HG03354 (cell line): ENCODE measurements at regions not wholly inside any gene's neighbourhood (a gene's known extent, or its start where the extent isn't known, plus 50 kb on each side); places are given as distances from the start of the nearest gene placed in this dataset.

Experiments
- ATAC-seq: cut with Tn5 transposase; IDR thresholded peaks from one replicate; pipeline ENCODE4 v1.9.1; 2021; ENCODE audit warnings: mild to moderate bottlenecking; ENCODE audit not compliant: unreplicated experiment, poor library complexity, severe bottlenecking

DNA sequence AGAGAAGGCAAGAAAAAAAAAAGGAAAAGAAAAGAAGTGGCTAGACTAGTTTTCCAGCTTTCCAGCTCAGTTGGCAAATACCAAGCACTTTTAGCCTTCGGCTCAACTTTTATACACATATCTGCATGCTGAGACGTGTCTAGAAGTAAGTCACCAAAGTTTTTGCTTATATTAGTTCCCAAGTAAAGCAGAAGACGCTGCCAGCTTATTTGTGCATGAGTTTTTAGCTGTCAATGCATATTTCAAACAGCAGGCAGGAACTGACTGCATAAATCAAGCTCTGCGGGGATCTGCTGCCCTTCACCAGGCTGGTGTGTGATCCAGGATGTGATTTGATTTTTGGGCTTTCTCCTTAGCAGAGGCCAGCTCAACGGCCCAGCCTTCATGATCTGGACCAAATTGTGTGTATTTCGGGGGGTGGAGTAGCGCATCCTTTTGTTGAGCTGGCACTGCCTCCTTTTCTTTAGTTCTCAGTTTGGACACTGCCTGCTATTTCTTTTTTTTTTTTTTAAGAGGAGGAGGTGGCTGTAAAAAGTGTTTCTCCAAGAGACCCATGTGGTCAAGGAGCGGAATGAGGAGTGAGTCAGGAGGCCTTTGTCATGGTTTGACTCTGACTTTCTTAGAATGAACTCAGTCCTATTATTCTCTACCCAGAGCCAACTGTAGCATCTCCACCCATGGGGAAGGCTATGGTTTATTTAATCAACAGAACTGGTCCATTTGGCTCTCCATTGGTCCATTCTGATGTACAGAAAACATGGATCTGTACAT is 162.6 kb upstream of the XYLT1 start:
- no peak for ATAC-seq

- ATAC-seq = no peak
Measured at GRCh38 chr16:17632667-17633066, 161.9 kb upstream of the XYLT1 start.

GRCh38 chr16:17629936-17630335 is 159.2 kb upstream of the XYLT1 start:
- ATAC-seq = no peak

GRCh38 chr16:17628983-17629382 is 158.2 kb upstream of the XYLT1 start:
- ATAC-seq = no peak

GRCh38 chr16:17622366-17622765 is 151.6 kb upstream of the XYLT1 start:
- ATAC-seq = no peak

DNA sequence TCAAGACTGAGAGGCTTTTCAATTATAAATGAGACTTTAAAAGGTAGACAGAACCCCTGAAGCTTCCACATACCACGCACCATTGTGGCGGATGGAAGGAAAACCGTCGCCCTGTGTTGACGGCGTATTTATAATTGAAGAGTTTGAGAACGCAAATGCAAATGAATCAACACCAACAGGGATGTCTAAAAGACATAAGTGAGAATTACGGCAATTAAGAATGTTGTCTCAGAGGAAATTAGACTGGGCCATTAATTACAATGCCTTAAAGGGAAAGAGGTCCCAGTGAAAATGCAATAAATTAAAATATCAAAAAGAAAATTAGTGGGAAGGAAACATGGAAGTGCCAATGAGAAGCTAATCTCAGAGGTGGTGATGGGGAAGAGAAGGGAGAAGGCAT is 148.5 kb upstream of the XYLT1 start:
- no peak for ATAC-seq

DNA sequence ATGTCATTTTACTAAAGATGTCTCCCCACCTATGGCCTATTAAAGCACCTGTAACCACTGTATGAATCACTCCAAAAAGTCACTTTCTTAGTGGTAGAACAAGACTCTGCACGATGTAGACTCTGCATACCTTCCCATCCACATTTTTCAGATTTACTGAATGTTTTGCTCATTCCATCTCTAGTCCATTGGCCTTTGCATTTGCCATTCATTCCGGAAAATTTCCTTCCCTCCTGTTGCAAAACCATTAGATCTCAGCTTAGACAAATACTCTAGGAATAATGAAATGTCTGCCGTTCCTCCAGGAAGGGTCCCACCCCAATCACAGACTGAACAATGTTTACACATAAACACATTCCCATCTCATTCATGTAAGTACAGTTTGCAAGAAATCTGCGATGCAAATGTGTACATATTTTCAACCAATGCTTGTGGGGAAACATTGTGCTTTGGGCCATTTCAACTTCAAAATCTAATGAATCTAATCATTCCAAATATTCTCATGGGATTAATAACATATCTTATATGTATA is 146.3 kb upstream of the XYLT1 start:
- no peak for ATAC-seq

- ATAC-seq = no peak
Measured at GRCh38 chr16:17612336-17612735, 141.6 kb upstream of the XYLT1 start.

GRCh38 chr16:17607609-17608008 is 136.8 kb upstream of the XYLT1 start:
- ATAC-seq = no peak

- ATAC-seq = no peak
Measured at GRCh38 chr16:17607075-17607509, 136.3 kb upstream of the XYLT1 start.

DNA sequence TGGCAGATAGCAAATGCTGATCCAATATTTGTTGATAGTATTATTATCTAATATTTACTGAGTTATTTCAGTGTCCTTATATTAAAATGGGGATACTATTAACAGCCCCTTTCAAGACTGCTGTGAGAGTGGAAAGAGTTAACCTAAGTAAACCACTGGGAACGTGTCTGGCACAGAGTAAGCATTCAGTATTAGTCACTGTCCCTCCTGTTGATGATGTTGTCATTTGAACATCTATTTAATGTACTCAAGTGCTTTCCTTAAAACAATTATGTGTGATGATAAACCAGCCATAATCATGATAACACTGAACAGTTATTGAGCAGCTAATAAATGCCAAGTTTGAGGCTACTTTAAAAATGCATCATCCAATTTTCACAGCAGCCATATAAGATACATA is 135.7 kb upstream of the XYLT1 start:
- ATAC-seq = no peak

- ATAC-seq = no peak
Measured at GRCh38 chr16:17605784-17606183, 135.0 kb upstream of the XYLT1 start.

- ATAC-seq = no peak
Measured at GRCh38 chr16:17603626-17604025, 132.9 kb upstream of the XYLT1 start.

DNA sequence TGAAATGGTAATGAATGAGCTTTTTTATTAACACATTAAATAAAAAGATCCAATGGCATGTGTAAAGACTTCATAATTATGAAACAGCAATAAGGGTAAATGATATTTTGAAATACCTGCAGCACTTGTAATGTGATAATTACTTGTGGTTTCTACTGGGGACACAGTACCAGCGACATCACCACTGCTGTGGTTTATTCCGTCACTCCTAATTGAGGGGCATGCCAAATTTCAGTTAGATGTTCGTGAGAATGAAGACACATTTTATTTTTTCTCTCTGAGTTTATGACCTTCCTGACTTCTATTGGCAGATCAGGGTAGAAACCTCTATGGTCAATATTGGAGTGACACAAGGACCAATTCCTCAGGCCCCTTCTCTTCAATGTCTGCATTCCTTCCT is 131.9 kb upstream of the XYLT1 start:
- ATAC-seq = no peak

DNA sequence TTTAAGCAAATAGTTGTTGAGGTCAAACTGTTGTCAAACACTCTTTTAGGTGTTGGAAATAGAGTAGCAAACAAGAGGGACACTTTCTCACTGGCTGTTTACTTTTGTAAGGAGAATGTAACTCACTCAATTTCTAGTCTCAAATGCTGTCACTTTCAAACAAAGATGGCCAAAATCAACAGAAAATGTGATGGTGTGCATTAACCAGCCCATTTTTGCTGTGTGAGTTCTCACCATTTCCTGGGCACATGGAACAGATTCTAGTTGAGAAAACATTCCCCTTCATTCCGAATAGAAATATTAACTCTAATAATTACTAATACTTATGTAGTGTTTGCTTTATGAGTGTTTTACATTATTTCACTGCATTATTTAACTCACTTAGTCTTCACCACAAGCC is 128.2 kb upstream of the XYLT1 start:
- no peak for ATAC-seq

GRCh38 chr16:17591655-17592405 is 121.1 kb upstream of the XYLT1 start:
- ATAC-seq = no peak

DNA sequence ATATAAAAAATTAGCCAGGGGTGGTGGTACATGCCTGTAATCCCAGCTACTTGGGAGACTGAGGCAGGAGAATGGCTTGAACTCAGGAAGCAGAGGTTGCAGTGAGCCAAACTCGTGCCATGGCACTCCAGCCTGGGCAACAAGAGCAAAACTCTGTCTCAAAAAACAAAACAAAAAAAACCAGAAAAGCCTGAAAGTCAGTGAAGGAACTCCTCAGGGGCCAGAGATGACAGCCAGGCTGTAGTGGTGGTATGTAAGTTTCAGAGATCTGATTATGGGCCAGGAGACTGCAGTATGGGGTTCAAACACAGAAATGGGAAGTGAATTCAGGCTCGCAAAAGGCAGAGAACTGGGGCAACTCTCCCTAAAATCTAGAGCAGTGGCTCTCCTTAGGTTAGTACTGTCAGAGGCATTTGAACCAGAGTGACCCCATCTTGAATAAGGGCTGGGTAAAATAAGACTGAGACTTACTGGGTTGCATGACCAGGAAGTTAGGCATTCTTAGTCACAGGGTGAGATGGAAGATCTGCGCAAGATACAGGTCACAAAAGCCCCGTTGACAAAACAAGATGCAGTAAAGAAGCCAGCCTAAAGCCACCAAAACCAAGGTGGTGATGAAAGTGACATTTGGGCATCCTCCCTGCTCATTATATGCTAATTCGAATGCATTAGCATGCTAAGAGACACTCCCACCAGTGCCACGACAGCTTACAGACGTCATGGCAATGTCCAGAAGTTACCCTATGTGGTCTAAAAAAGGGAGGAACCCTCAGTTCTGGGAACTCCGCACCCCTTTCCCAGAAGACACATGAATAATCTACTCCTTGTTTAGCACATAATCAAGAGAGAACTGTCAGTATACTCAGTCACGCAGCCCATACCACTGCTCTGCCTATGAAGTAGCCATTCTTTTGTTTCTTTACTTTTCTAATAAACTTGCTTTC is 120.2 kb upstream of the XYLT1 start:
- no peak for ATAC-seq

GRCh38 chr16:17589898-17590297 is 119.1 kb upstream of the XYLT1 start:
- no peak for ATAC-seq

DNA sequence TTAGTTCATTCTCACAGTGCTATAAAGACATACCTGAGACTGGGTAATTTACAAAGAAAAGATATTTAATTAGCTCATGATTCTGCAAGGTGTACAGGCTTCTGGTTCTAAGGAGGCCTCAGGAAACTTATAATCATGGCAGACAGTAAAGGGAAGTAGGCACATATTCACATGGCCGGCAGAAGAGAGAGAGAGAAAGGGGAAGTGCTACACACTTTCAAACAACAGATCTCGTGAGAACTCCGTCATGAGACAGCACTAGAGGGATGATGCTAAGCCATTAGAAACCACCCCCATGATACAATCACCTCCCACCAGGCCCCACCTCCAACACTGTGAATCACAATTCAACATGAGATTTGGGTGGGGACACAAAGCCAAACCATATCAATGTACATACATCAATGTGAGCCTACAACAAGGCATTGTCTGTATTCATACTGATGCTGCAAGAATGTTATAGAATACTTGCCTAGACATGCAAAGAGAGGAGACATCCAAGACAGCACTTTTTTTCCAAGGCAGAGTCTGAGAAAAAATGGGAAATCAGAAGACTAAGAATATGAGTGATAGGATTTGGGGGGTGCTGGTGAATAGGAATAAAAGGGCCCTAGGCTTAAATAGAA is 114.8 kb upstream of the XYLT1 start:
- no peak for ATAC-seq
